Prostate gland (tissue), 2 donors: ENCODE measurements at regions not wholly inside any gene's neighbourhood (a gene's known extent, or its start where the extent isn't known, plus 50 kb on each side); places are given as distances from the start of the nearest gene placed in this dataset.

Experiments
- DNase-seq: peaks from one replicate; pipeline ENCODE4 v3.0.0-alpha.2; 2019; ENCODE audit warnings: low spot score
- H3K27ac ChIP-seq, 2 donors: fragments of 200-600 bp; sonication (generic); 2 replicates each; pipeline ENCODE4 v1.5.1; 2017 to 2019
- H3K27me3 ChIP-seq: fragments of 200-600 bp; sonication (generic); replicated peaks from 2 replicates; pipeline ENCODE4 v1.5.1; 2019; ENCODE audit not compliant: insufficient read depth
- H3K36me3 ChIP-seq, 2 donors: fragments of 200-600 bp; sonication (generic); 1 replicate in 1 of 2; 2 replicates in 1 of 2; pipeline versions ENCODE4 v1.5.1 to v1.8.1; 2017 to 2019
- H3K4me1 ChIP-seq: fragments of 200-600 bp; sonication (generic); replicated peaks from 2 replicates; pipeline ENCODE4 v1.5.1; 2019
- H3K4me3 ChIP-seq, 2 donors: fragments of 200-600 bp; sonication (generic); 2 replicates each; pipeline ENCODE4 v1.5.1; 2017 to 2019
- H3K9me3 ChIP-seq: fragments of 200-600 bp; sonication (generic); 2 replicates; pipeline ENCODE4 v1.5.1; 2017
- POLR2A ChIP-seq: fragments of 450-650 bp; IDR thresholded peaks from one replicate; pipeline ENCODE4 v1.6.1; 2016; ENCODE audit warnings: antibody characterized with exemption, mild to moderate bottlenecking
- POLR2AphosphoS5 ChIP-seq: sonication (generic); formaldehyde crosslinking; IDR thresholded peaks from one replicate; pipeline ENCODE4 v1.6.1; 2017; ENCODE audit warnings: antibody characterized with exemption
- WGBS: methylation state at CpG from one replicate; pipeline ENCODE4 v1.1.5; 2018; 5-methylcytosine and 5-hydroxymethylcytosine counted together
- intact Hi-C: fragments of 100-400 bp; cut with DNase I; formaldehyde crosslinking; loops from one replicate; pipeline ENCODE4 v1.14.2; 2022
- TF ChIP-seq, protein P1 (sequence below), 4 experiments: fragments of 200-600 bp in 2 of 4; fragments of 450-650 bp in 2 of 4; sonication (generic) in 2 of 4; IDR thresholded peaks; 1 replicate in 3 of 4; 2 replicates in 1 of 4; pipeline ENCODE4 v1.5.1; 2016 to 2019; ENCODE audit warnings: antibody characterized with exemption in 4 of 4, mild to moderate bottlenecking in 2 of 4, moderate library complexity in 2 of 4

DNA sequence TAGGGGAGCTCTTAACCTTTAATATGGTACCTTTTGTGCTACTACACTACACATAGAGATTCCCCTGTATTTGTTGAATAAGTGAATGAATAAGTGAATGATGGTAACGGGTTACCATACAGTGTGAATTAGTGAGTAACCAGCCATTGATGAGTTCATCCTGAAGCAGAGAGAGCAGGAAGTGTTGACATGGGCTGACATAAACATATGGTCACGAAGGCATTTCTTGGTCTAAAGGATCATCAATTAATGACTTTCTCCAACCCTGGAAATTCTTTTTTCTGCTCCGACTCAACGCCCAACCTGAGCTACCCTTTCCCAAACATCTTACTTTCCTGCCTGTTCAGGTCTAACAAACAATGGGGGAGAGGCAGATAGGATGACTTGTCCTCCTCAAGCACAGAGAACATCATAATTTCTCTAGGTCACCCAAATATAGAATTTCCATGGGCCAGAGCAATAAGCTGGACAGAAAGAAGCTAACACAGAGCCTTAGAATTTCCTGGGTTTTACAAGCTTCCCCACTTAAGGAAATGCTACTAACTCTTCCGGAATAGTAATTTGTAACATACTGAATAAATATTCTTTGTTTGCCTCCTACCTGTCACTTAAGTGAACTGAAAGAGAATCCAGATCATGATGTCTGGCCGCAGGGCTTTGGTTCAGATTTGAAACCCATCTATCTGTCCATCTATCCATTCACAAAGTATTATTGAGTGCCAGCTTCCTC, 114.7 kb upstream of the NGF start:
- no peak overlapping the region for H3K27ac ChIP-seq
- 94% methylated on average over 6 of the region's 6 CpGs for WGBS
- H3K36me3 ChIP-seq: no peaks in the 10 kb centered on the region
- H3K27me3 ChIP-seq: no peaks in the 10 kb centered on the region
- H3K4me1 ChIP-seq: no peaks in the 10 kb centered on the region
- H3K9me3 ChIP-seq: no peaks in the 10 kb centered on the region
- no peak for DNase-seq
- H3K4me3 ChIP-seq: no peak overlapping the region
- TF ChIP-seq POLR2AphosphoS5: no peak
- no peak for TF ChIP-seq POLR2A
- intact Hi-C loops: no loop called here

DNA sequence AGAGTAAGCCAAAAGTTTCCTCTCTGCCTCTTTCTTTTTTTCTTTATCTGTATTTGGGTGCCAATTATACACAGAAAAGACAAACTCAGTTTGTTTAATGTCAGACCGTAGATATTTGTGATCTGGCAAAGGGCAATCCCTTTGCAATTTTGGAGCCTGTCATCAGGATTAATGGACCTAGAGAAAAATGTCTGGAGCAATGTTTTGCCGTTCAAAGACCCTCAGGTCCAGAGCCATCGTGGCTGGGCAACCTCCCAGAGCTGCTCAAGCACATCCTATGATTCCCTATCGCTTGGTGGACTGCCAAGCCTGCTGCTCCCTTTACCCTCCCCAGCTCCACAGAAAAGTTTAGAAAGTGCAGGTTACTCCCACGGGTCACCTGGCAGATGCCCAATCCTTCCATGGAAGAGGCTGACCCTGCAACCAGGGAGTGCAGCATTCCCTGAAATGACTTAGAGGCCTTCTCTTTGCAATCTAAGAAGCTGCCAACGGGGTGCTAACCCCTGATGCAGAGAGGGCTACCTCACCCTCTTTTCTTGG, 112.5 kb upstream of the NGF start:
- no peak overlapping the region for H3K4me3 ChIP-seq
- H3K4me1 ChIP-seq: no peaks in the 10 kb centered on the region
- no peaks in the 10 kb centered on the region for H3K27me3 ChIP-seq
- no peak overlapping the region for H3K27ac ChIP-seq
- no peaks in the 10 kb centered on the region for H3K36me3 ChIP-seq
- TF ChIP-seq, protein P1, sequence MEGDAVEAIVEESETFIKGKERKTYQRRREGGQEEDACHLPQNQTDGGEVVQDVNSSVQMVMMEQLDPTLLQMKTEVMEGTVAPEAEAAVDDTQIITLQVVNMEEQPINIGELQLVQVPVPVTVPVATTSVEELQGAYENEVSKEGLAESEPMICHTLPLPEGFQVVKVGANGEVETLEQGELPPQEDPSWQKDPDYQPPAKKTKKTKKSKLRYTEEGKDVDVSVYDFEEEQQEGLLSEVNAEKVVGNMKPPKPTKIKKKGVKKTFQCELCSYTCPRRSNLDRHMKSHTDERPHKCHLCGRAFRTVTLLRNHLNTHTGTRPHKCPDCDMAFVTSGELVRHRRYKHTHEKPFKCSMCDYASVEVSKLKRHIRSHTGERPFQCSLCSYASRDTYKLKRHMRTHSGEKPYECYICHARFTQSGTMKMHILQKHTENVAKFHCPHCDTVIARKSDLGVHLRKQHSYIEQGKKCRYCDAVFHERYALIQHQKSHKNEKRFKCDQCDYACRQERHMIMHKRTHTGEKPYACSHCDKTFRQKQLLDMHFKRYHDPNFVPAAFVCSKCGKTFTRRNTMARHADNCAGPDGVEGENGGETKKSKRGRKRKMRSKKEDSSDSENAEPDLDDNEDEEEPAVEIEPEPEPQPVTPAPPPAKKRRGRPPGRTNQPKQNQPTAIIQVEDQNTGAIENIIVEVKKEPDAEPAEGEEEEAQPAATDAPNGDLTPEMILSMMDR (IDR thresholded peaks at IDR 0.05): no peak
- TF ChIP-seq POLR2AphosphoS5: no peak
- no peak for TF ChIP-seq POLR2A
- no peaks in the 10 kb centered on the region for H3K9me3 ChIP-seq
- intact Hi-C loops: no loop called here
- 30% methylated on average over 6 of the region's 6 CpGs for WGBS
- DNase-seq: no peak

DNA sequence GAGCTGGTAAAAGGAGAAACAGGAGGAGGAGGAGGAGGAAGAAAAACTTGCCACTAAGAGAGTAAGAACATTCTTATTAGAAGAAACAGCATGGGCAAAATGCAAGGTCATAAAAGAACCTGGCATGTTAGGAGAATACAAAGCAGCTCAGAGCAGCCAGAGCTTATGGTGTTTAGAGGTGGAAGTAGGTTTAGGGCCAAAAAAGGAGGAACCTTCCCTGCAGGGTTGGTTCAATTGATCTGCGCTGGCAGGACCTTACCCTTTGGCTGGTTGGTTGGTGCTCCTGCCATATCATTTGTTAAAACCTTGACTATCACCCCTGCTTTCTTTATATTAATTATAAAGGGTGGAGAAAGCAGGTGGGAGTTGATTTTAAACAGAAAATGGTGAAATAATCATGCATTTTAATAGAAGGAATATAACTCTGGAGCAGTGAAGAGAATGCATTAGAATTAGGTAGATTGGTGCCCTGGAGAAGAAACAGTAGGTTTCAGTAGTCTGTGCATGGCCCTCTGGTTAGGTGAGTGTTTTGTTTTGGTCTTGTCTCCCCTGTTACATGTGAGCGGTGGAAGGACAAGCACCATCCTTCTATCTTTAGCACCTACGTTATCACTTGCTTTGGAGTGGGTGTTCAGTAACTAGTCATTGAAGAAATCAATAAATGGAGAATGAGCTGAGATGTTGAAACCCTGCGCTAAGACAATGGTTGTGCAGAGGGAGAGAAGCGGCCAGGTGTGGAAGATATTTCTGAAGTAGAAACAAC, 110.4 kb upstream of the NGF start:
- Histone ChIP-seq H3K36me3 (no peaks in the 10 kb centered on the region), H3K9me3 (no peaks in the 10 kb centered on the region), H3K27ac (no peak overlapping the region), H3K4me1 (no peaks in the 10 kb centered on the region), H3K4me3 (no peak overlapping the region), H3K27me3 (no peaks in the 10 kb centered on the region)
- DNase-seq: no peak
- TF ChIP-seq POLR2A (no peak), POLR2AphosphoS5 (no peak)
- TF ChIP-seq, protein P1 (IDR thresholded peaks at IDR 0.05): no peak
- intact Hi-C loops: no loop called here
- 84% methylated on average over 5 of the region's 5 CpGs for WGBS

DNA sequence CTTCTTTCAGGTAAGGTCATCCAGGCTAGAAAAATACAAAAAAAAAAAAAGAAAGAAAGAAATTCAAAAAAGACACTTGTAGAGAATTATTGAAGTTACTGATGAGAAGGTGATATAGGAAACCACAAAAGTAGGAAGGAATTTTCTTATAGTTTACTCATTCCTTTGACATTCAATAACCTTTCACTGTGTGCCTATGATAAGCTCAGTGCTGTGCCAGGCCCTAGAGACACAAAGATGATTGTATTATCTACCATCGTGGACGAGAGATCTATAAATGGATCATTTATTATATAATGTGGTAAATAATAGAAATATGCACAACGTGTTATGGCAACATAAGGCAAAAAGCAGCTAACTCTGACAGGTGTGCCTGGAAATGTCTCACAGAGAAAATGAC, 109.6 kb upstream of the NGF start:
- no peaks in the 10 kb centered on the region for H3K27me3 ChIP-seq
- no peaks in the 10 kb centered on the region for H3K36me3 ChIP-seq
- 22% methylated on average over 3 of the region's 3 CpGs for WGBS
- no peak overlapping the region for H3K27ac ChIP-seq
- intact Hi-C loops: no loop called here
- TF ChIP-seq POLR2AphosphoS5 (no peak), POLR2A (no peak)
- TF ChIP-seq, protein P1 (IDR thresholded peaks at IDR 0.05): no peak
- H3K9me3 ChIP-seq: no peaks in the 10 kb centered on the region
- no peak overlapping the region for H3K4me3 ChIP-seq
- H3K4me1 ChIP-seq: no peaks in the 10 kb centered on the region
- DNase-seq: no peak

DNA sequence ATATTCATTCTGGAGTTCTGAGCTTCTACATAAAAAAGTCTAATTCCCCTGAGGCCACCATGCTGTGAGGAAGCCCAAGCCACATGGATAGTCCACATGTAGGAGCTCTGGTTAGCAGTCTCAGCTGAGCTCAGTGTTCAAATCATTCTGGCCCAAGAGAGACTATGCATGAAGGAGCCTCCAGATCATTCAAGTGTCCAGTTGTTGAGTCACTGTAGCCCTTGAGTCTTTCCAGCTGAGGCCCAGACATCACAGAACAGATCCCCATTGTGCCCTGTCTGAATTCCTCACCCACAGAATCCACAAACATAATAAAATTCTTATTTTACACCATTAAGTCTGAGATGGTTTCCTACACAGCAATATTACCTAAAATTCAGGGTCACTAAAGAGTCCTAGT, 107.0 kb upstream of the NGF start:
- no peak for DNase-seq
- H3K4me3 ChIP-seq: no peak overlapping the region
- no peak for TF ChIP-seq POLR2AphosphoS5
- no peak for TF ChIP-seq POLR2A
- TF ChIP-seq, protein P1 (IDR thresholded peaks at IDR 0.05): no peak
- intact Hi-C loops: no loop called here
- no peak overlapping the region for H3K27ac ChIP-seq
- H3K36me3 ChIP-seq: no peaks in the 10 kb centered on the region
- H3K27me3 ChIP-seq: no peaks in the 10 kb centered on the region
- no peaks in the 10 kb centered on the region for H3K9me3 ChIP-seq
- no peaks in the 10 kb centered on the region for H3K4me1 ChIP-seq
